Subcutaneous abdominal adipose tissue (tissue), 5 donors: ENCODE measurements at regions not wholly inside any gene's neighbourhood (a gene's known extent, or its start where the extent isn't known, plus 50 kb on each side); places are given as distances from the start of the nearest gene placed in this dataset.
"Not testable (repeated sequence)": the region's sequence is repeated elsewhere in the genome, so short reads cannot be mapped to it uniquely, and the experiment has no call there.

Experiments
- H3K27ac ChIP-seq: one replicate; pipeline ENCODE4 v1.7.0; 2013; ENCODE audit warnings: low read depth, mild to moderate bottlenecking, inconsistent platforms, low read length, moderate library complexity
- H3K27me3 ChIP-seq, 5 donors: one replicate each; pipeline ENCODE4 v1.7.0; 2013; ENCODE audit warnings: low read length in 5 of 5, inconsistent platforms in 1 of 5; ENCODE audit not compliant: control insufficient read depth in 5 of 5, insufficient read depth in 4 of 5
- H3K36me3 ChIP-seq, 5 donors: one replicate each; pipeline ENCODE4 v1.7.0; 2013; ENCODE audit warnings: low read length in 5 of 5; ENCODE audit not compliant: control insufficient read depth in 5 of 5, insufficient read depth in 5 of 5
- H3K4me1 ChIP-seq, 5 donors: one replicate each; pipeline ENCODE4 v1.7.0; 2013; ENCODE audit warnings: low read length in 5 of 5, mild to moderate bottlenecking in 3 of 5, moderate library complexity in 1 of 5; ENCODE audit not compliant: control insufficient read depth in 5 of 5, insufficient read depth in 5 of 5
- H3K4me3 ChIP-seq, 5 donors: one replicate each; pipeline ENCODE4 v1.7.0; 2013; ENCODE audit warnings: low read length in 5 of 5, low read depth in 1 of 5
- H3K9ac ChIP-seq, 5 donors: one replicate each; pipeline ENCODE4 v1.7.0; 2013; ENCODE audit warnings: low read length in 5 of 5, mild to moderate bottlenecking in 4 of 5, moderate library complexity in 3 of 5
- H3K9me3 ChIP-seq, 5 donors: one replicate each; pipeline ENCODE4 v1.7.0; 2013; ENCODE audit warnings: low read length in 5 of 5; ENCODE audit not compliant: control insufficient read depth in 5 of 5
- donor health status: healthy.
- donor health status: healthy.
- donor health status: healthy.
- donor health status: healthy.
- donor health status: healthy.

- Histone ChIP-seq H3K36me3 (no peaks in the 10 kb centered on the region), H3K9ac (no peak overlapping the region), H3K27ac (no peak overlapping the region), H3K4me3 (no peak overlapping the region), H3K4me1 (no peaks in the 10 kb centered on the region), H3K27me3 (no peaks in the 10 kb centered on the region), H3K9me3 (no peaks in the 10 kb centered on the region)
These were observed 258.9 kb upstream of the PCDH9 start for GRCh38 chr13:67489016-67489415.

- Histone ChIP-seq H3K4me1 (no peaks in the 10 kb centered on the region), H3K27me3 (no peaks in the 10 kb centered on the region), H3K9ac (no peak overlapping the region), H3K27ac (no peak overlapping the region), H3K9me3 (no peaks in the 10 kb centered on the region), H3K4me3 (no peak overlapping the region), H3K36me3 (no peaks in the 10 kb centered on the region)
These were observed 251.3 kb upstream of the PCDH9 start for GRCh38 chr13:67481445-67481844.

GRCh38 chr13:67474115-67474514 is 244.0 kb upstream of the PCDH9 start:
- no peak overlapping the region for H3K27ac ChIP-seq
- no peaks in the 10 kb centered on the region for H3K36me3 ChIP-seq
- H3K4me3 ChIP-seq: no peak overlapping the region
- H3K9ac ChIP-seq: no peak overlapping the region
- no peaks in the 10 kb centered on the region for H3K4me1 ChIP-seq
- H3K9me3 ChIP-seq: peaks cover 2 to 12% (median 11%) of the 10 kb centered on the region in 5 donors
- H3K27me3 ChIP-seq: no peaks in the 10 kb centered on the region

GRCh38 chr13:67469623-67470022 is 239.5 kb upstream of the PCDH9 start:
- Histone ChIP-seq H3K9me3 (peaks cover 2 to 12% (median 11%) of the 10 kb centered on the region in 5 donors), H3K36me3 (no peaks in the 10 kb centered on the region), H3K4me3 (no peak overlapping the region), H3K4me1 (no peaks in the 10 kb centered on the region), H3K9ac (no peak overlapping the region), H3K27ac (no peak overlapping the region), H3K27me3 (no peaks in the 10 kb centered on the region)

- H3K4me1 ChIP-seq: peaks cover 0 to 3% (median 0%) of the 10 kb centered on the region in 5 donors
- no peak overlapping the region for H3K27ac ChIP-seq
- no peaks in the 10 kb centered on the region for H3K36me3 ChIP-seq
- H3K9ac ChIP-seq: no peak overlapping the region
- no peak overlapping the region for H3K4me3 ChIP-seq
- peaks cover 2 to 12% (median 11%) of the 10 kb centered on the region in 5 donors for H3K9me3 ChIP-seq
- H3K27me3 ChIP-seq: no peaks in the 10 kb centered on the region
These were observed 236.4 kb upstream of the PCDH9 start for GRCh38 chr13:67466569-67466968.

- Histone ChIP-seq H3K4me3 (no peak overlapping the region), H3K9me3 (no peaks in the 10 kb centered on the region), H3K27me3 (no peaks in the 10 kb centered on the region), H3K27ac (no peak overlapping the region), H3K36me3 (no peaks in the 10 kb centered on the region), H3K4me1 (peaks cover 0 to 3% (median 0%) of the 10 kb centered on the region in 5 donors), H3K9ac (no peak overlapping the region)
These were observed 234.0 kb upstream of the PCDH9 start for GRCh38 chr13:67464154-67464553.

GRCh38 chr13:67462098-67462497 is 232.0 kb upstream of the PCDH9 start:
- no peak overlapping the region for H3K27ac ChIP-seq
- no peak overlapping the region for H3K9ac ChIP-seq
- H3K4me1 ChIP-seq: peaks cover 0 to 3% (median 0%) of the 10 kb centered on the region in 5 donors
- H3K9me3 ChIP-seq: peaks cover 0 to 7% (median 0%) of the 10 kb centered on the region in 5 donors
- no peak overlapping the region for H3K4me3 ChIP-seq
- H3K27me3 ChIP-seq: no peaks in the 10 kb centered on the region
- no peaks in the 10 kb centered on the region for H3K36me3 ChIP-seq

- not testable (repeated sequence) for H3K27me3 ChIP-seq, H3K4me3 ChIP-seq, H3K27ac ChIP-seq, H3K9ac ChIP-seq, H3K36me3 ChIP-seq, H3K4me1 ChIP-seq, H3K9me3 ChIP-seq
These were observed 222.4 kb upstream of the PCDH9 start for GRCh38 chr13:67452526-67452925.

- Histone ChIP-seq H3K4me1 (no peaks in the 10 kb centered on the region), H3K9me3 (no peaks in the 10 kb centered on the region), H3K27ac (no peak overlapping the region), H3K4me3 (no peak overlapping the region), H3K36me3 (no peaks in the 10 kb centered on the region), H3K9ac (no peak overlapping the region), H3K27me3 (no peaks in the 10 kb centered on the region)
These were observed 215.3 kb upstream of the PCDH9 start for GRCh38 chr13:67445436-67445835.

- H3K4me3 ChIP-seq: no peak overlapping the region
- H3K27ac ChIP-seq: no peak overlapping the region
- H3K4me1 ChIP-seq: no peaks in the 10 kb centered on the region
- H3K27me3 ChIP-seq: no peaks in the 10 kb centered on the region
- no peaks in the 10 kb centered on the region for H3K36me3 ChIP-seq
- no peak overlapping the region for H3K9ac ChIP-seq
- H3K9me3 ChIP-seq: no peaks in the 10 kb centered on the region
These were observed 213.8 kb upstream of the PCDH9 start for GRCh38 chr13:67443923-67444322.
